ENCODE measurements at regions not wholly inside any gene's neighbourhood (a gene's known extent, or its start where the extent isn't known, plus 50 kb on each side); places are given as distances from the start of the nearest gene placed in this dataset.

- H3K4me3 Mint-ChIP-seq: no peak overlapping the region
- H3K27ac Mint-ChIP-seq: no peak overlapping the region
- no peak for TF ChIP-seq CTCF (IDR thresholded peaks at IDR 0.05)
- no peak for TF ChIP-seq EZH2 (IDR thresholded peaks at IDR 0.05; ENCODE audit: borderline replicate concordance, insufficient read depth, low read depth, low read length, poor library complexity, severe bottlenecking)
- H3K27me3 Mint-ChIP-seq: peaks cover 49% of the 10 kb centered on the region
- Histone ChIP-seq H3K4me1 (ENCODE audit: control insufficient read depth in 2 of 2, insufficient read depth in 2 of 2, low read length in 2 of 2) (no peaks in the 10 kb centered on the region), H3K27ac (ENCODE audit: low read length in 2 of 2) (no peak overlapping the region), H3K4me2 (replicated peaks; ENCODE audit: low read depth, low read length, poor library complexity, severe bottlenecking) (no peak overlapping the region), H3K9me3 (ENCODE audit: control extremely low read depth in 1 of 3, control insufficient read depth in 2 of 3, insufficient read depth in 1 of 3, low read length in 2 of 3) (no peaks in the 10 kb centered on the region), H4K20me1 (ENCODE audit: control insufficient read depth, insufficient read depth, low read length, poor library complexity, severe bottlenecking) (no peaks in the 10 kb centered on the region), H3K4me3 (ENCODE audit: control extremely low read depth in 1 of 5, extremely low read depth in 1 of 5, insufficient read depth in 1 of 5, low read depth in 2 of 5, low read length in 4 of 5) (no peak overlapping the region), H3K36me3 (replicated peaks in 1 of 2; ENCODE audit: control extremely low read depth in 1 of 2, control insufficient read depth in 1 of 2, extremely low read depth in 1 of 2, insufficient read depth in 2 of 2, low read length in 1 of 2) (no peaks in the 10 kb centered on the region), H3K9ac (ENCODE audit: low read length) (no peak overlapping the region), H3K27me3 (replicated peaks in 1 of 4; ENCODE audit: control extremely low read depth in 1 of 4, control insufficient read depth in 3 of 4, insufficient read depth in 4 of 4, low read length in 3 of 4) (no peaks in the 10 kb centered on the region), H2AFZ (ENCODE audit: insufficient read depth, low read depth, low read length, poor library complexity, severe bottlenecking) (no peak overlapping the region), H3K79me2 (ENCODE audit: control insufficient read depth, insufficient read depth, low read length) (no peaks in the 10 kb centered on the region)
- 91% methylated on average over 3 of the region's 3 CpGs for WGBS (ENCODE audit: insufficient coverage)
- DNase-seq (no peak), ATAC-seq (ENCODE audit: low read depth) (no peak)
- no peaks in the 10 kb centered on the region for H3K4me1 Mint-ChIP-seq
- ChIA-PET POLR2A (no interaction called here), CTCF (no interaction called here)
- no peaks in the 10 kb centered on the region for H3K9me3 Mint-ChIP-seq (ENCODE audit: insufficient read depth)
- intact Hi-C loops (cut with micrococcal nuclease): no loop called here
These were observed 99.8 kb upstream of the YPEL5 start for GRCh38 chr2:30046979-30047378.

GRCh38 chr2:30048636-30049175, 98.1 kb upstream of the YPEL5 start:
- H3K27ac Mint-ChIP-seq: no peak overlapping the region
- 83% methylated on average over 1 of the region's 8 CpGs for WGBS (ENCODE audit: insufficient coverage)
- Histone ChIP-seq H3K27ac (ENCODE audit: low read length in 2 of 2) (no peak overlapping the region), H3K27me3 (replicated peaks in 1 of 4; ENCODE audit: control extremely low read depth in 1 of 4, control insufficient read depth in 3 of 4, insufficient read depth in 4 of 4, low read length in 3 of 4) (no peaks in the 10 kb centered on the region), H2AFZ (ENCODE audit: insufficient read depth, low read depth, low read length, poor library complexity, severe bottlenecking) (no peak overlapping the region), H3K36me3 (replicated peaks in 1 of 2; ENCODE audit: control extremely low read depth in 1 of 2, control insufficient read depth in 1 of 2, extremely low read depth in 1 of 2, insufficient read depth in 2 of 2, low read length in 1 of 2) (no peaks in the 10 kb centered on the region), H3K79me2 (ENCODE audit: control insufficient read depth, insufficient read depth, low read length) (no peaks in the 10 kb centered on the region), H3K9me3 (ENCODE audit: control extremely low read depth in 1 of 3, control insufficient read depth in 2 of 3, insufficient read depth in 1 of 3, low read length in 2 of 3) (no peaks in the 10 kb centered on the region), H4K20me1 (ENCODE audit: control insufficient read depth, insufficient read depth, low read length, poor library complexity, severe bottlenecking) (no peaks in the 10 kb centered on the region), H3K4me2 (replicated peaks; ENCODE audit: low read depth, low read length, poor library complexity, severe bottlenecking) (no peak overlapping the region), H3K9ac (ENCODE audit: low read length) (no peak overlapping the region), H3K4me1 (ENCODE audit: control insufficient read depth in 2 of 2, insufficient read depth in 2 of 2, low read length in 2 of 2) (no peaks in the 10 kb centered on the region), H3K4me3 (ENCODE audit: control extremely low read depth in 1 of 5, extremely low read depth in 1 of 5, insufficient read depth in 1 of 5, low read depth in 2 of 5, low read length in 4 of 5) (no peak overlapping the region)
- ChIA-PET CTCF (interaction anchor here (1.2 kb wide), 1 partner anchor 23 kb away, joined by 3 read pairs; no protein-coding TSS in a partner anchor), POLR2A (no interaction called here)
- H3K27me3 Mint-ChIP-seq: peaks cover 56% of the 10 kb centered on the region
- TF ChIP-seq CTCF (IDR thresholded peaks at IDR 0.05): no peak
- no peak for TF ChIP-seq EZH2 (IDR thresholded peaks at IDR 0.05; ENCODE audit: borderline replicate concordance, insufficient read depth, low read depth, low read length, poor library complexity, severe bottlenecking)
- ATAC-seq (ENCODE audit: low read depth) (no peak), DNase-seq (no peak)
- H3K9me3 Mint-ChIP-seq (ENCODE audit: insufficient read depth): no peaks in the 10 kb centered on the region
- H3K4me1 Mint-ChIP-seq: no peaks in the 10 kb centered on the region
- intact Hi-C loops (cut with micrococcal nuclease): no loop called here
- H3K4me3 Mint-ChIP-seq: no peak overlapping the region
